Calu3 (cell line): ENCODE measurements at regions not wholly inside any gene's neighbourhood (a gene's known extent, or its start where the extent isn't known, plus 50 kb on each side); places are given as distances from the start of the nearest gene placed in this dataset.

Source experiments
- BruUV-seq: library from RNA; stranded (reverse); fragments of 400-500 nt; replicated peaks from 2 replicates; lab custom pipeline; 2021; lab: Mats Ljungman, UMichigan
- CTCF ChIA-PET: fragments of 300-600 bp; sonication (Branson Sonifier 250); formaldehyde crosslinking; loops from one replicate; lab custom pipeline; 2022; ENCODE audit warnings: antibody characterized with exemption; lab: Charles Lee
- DNase-seq: peaks from one replicate; pipeline ENCODE4 v3.0.0; 2022
- H3K27ac Mint-ChIP-seq: one replicate; pipeline ENCODE4 v1.8.0; 2022; ENCODE audit warnings: mixed read lengths; ENCODE audit not compliant: unreplicated experiment
- H3K27me3 Mint-ChIP-seq: one replicate; pipeline ENCODE4 v1.8.0; 2022; ENCODE audit warnings: mixed read lengths; ENCODE audit not compliant: unreplicated experiment
- H3K36me3 Mint-ChIP-seq: one replicate; pipeline ENCODE4 v1.8.0; 2022; ENCODE audit warnings: mild to moderate bottlenecking, moderate library complexity, mixed read lengths; ENCODE audit not compliant: insufficient read depth, unreplicated experiment
- H3K4me1 Mint-ChIP-seq: one replicate; pipeline ENCODE4 v1.8.0; 2022; ENCODE audit warnings: mild to moderate bottlenecking, low read depth, mixed read lengths; ENCODE audit not compliant: unreplicated experiment
- H3K4me3 Mint-ChIP-seq: one replicate; pipeline ENCODE4 v1.8.0; 2022; ENCODE audit warnings: mild to moderate bottlenecking, low read depth, moderate library complexity, mixed read lengths; ENCODE audit not compliant: unreplicated experiment
- H3K9me3 Mint-ChIP-seq: one replicate; pipeline ENCODE4 v1.8.0; 2022; ENCODE audit warnings: low read depth, mixed read lengths; ENCODE audit not compliant: unreplicated experiment
- intact Hi-C: fragments of 100-400 bp; cut with micrococcal nuclease; formaldehyde crosslinking; loops from one replicate; pipeline ENCODE4 v1.10.0; 2022; ENCODE audit not compliant: unreplicated experiment
- TF ChIP-seq, protein P1 (sequence below): fragments of 200-600 bp; IDR thresholded peaks from one replicate; pipeline ENCODE4 v1.8.0; 2022; ENCODE audit warnings: antibody characterized with exemption; ENCODE audit not compliant: unreplicated experiment

DNA sequence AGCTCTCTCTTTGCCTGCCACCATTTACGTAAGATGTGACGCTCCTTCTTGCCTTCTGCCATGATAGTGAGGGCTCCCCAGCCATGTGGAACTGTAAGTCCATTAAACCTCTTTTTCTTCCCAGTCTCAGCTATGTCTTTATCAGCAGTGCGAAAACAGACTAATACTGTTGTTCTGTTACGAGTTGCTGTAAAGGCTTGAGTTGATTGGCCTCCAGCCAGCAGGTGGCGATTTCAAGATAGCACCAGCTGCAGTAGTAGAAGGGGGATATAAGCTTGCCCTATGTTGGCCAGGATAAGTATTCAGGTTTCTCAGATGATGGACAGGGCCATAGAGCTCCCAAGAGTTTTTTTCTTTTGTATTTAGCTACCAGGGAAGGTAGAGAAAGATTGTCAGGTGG, 385.5 kb downstream of the MZT1 start:
- Mint-ChIP-seq H3K27ac (no peak overlapping the region), H3K4me1 (no peaks in the 10 kb centered on the region), H3K4me3 (no peak overlapping the region), H3K27me3 (no peaks in the 10 kb centered on the region), H3K9me3 (no peaks in the 10 kb centered on the region), H3K36me3 (no peaks in the 10 kb centered on the region)
- TF ChIP-seq, protein P1, sequence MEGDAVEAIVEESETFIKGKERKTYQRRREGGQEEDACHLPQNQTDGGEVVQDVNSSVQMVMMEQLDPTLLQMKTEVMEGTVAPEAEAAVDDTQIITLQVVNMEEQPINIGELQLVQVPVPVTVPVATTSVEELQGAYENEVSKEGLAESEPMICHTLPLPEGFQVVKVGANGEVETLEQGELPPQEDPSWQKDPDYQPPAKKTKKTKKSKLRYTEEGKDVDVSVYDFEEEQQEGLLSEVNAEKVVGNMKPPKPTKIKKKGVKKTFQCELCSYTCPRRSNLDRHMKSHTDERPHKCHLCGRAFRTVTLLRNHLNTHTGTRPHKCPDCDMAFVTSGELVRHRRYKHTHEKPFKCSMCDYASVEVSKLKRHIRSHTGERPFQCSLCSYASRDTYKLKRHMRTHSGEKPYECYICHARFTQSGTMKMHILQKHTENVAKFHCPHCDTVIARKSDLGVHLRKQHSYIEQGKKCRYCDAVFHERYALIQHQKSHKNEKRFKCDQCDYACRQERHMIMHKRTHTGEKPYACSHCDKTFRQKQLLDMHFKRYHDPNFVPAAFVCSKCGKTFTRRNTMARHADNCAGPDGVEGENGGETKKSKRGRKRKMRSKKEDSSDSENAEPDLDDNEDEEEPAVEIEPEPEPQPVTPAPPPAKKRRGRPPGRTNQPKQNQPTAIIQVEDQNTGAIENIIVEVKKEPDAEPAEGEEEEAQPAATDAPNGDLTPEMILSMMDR: no peak
- no peak for DNase-seq
- intact Hi-C loops: no loop called here
- CTCF ChIA-PET: no interaction called here
- BruUV-seq: no TSS peak

DNA sequence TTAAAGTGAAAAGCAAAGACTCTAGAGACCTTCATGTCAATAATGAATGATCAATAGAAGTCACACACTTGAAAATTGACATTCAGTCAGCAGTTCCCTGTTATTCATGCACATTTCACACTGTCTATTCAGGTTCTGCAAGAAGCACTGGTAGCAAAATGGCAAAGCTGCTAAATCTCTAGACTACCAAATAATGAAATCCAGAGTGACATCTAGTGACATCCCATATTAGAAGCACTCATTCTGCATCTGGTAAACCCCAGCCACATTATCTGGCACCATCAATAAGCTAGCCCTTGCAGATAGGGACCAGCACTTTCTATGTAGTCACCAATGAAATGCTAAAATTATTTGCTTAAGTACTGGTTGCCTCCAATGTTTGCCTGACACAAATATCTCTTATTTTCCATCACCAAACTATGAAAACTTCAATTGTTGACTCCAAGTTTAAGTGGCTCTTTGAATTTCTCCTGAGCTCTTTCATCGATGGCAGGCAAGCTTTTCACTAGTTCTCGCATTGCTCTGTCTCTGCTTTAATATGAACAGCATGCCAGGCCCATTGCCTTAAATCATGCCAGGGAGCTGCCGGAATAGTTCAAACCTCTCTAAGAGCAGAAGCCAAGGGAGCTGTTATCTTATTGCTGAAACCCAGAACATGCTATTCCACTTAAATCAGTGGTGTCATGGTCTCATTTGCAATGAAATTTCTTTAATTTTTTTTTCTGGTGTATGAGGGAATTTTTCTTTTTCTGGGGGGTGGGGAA, 409.9 kb downstream of the MZT1 start:
- TF ChIP-seq, protein P1: no peak
- no peaks in the 10 kb centered on the region for H3K4me1 Mint-ChIP-seq
- H3K36me3 Mint-ChIP-seq: no peaks in the 10 kb centered on the region
- H3K27ac Mint-ChIP-seq: no peak overlapping the region
- no peaks in the 10 kb centered on the region for H3K27me3 Mint-ChIP-seq
- intact Hi-C loops: no loop called here
- BruUV-seq: no TSS peak
- H3K9me3 Mint-ChIP-seq: no peaks in the 10 kb centered on the region
- no peak overlapping the region for H3K4me3 Mint-ChIP-seq
- CTCF ChIA-PET: no interaction called here
- no peak for DNase-seq

DNA sequence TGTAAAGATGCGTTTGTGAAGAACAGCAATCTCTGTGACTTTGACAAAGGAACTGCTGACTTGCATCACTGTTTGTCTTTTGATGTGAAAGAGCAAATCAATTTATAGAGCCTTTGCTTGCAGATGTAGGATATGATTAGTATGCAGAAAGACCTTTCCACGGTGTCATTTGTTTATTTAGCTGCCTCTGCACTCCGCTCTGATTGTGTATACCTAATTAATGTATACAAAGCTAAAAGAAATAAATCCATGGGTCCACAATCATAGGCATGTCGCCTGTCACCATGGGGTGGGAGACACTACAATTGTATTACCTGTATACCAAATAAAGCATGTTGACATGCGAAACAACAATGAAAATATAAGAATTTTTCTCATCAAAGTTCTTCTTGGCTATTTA, 410.7 kb downstream of the MZT1 start:
- intact Hi-C loops: no loop called here
- no peaks in the 10 kb centered on the region for H3K27me3 Mint-ChIP-seq
- H3K36me3 Mint-ChIP-seq: no peaks in the 10 kb centered on the region
- no TSS peak for BruUV-seq
- H3K4me3 Mint-ChIP-seq: no peak overlapping the region
- no peaks in the 10 kb centered on the region for H3K4me1 Mint-ChIP-seq
- CTCF ChIA-PET: no interaction called here
- TF ChIP-seq, protein P1: no peak
- no peak overlapping the region for H3K27ac Mint-ChIP-seq
- no peak for DNase-seq
- H3K9me3 Mint-ChIP-seq: no peaks in the 10 kb centered on the region

DNA sequence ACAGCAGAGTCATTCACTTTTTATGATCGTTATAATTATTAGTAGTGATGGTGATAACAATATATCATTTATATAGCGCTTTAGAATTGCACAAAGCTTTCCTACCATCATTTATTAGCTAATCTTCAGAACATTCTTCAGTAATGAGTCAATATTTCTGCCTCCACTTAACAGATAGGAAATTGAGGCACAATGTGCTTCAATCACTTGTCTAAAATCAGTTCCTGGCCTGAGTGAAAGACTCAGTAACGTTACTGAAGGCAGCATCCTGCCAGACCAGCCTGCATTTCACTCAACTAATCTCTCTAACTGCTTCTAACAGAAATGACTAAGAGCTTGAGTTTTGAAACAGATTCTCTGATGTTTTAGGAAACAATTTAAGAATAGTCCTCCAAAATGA, 412.1 kb downstream of the MZT1 start:
- no peak overlapping the region for H3K27ac Mint-ChIP-seq
- H3K36me3 Mint-ChIP-seq: no peaks in the 10 kb centered on the region
- CTCF ChIA-PET: no interaction called here
- DNase-seq: no peak
- no TSS peak for BruUV-seq
- no peaks in the 10 kb centered on the region for H3K9me3 Mint-ChIP-seq
- TF ChIP-seq, protein P1: no peak
- no peaks in the 10 kb centered on the region for H3K27me3 Mint-ChIP-seq
- H3K4me3 Mint-ChIP-seq: no peak overlapping the region
- H3K4me1 Mint-ChIP-seq: no peaks in the 10 kb centered on the region
- intact Hi-C loops: no loop called here
